Psoas muscle (tissue), 7 donors: ENCODE measurements at regions not wholly inside any gene's neighbourhood (a gene's known extent, or its start where the extent isn't known, plus 50 kb on each side); places are given as distances from the start of the nearest gene placed in this dataset.

Experiments used
- ATAC-seq, 4 donors: fragments of 200-7000 bp; cut with Tn5 transposase; one replicate each; pipeline ENCODE4 v1.9.1; 2020; ENCODE audit warnings: moderate library complexity in 3 of 4, mild to moderate bottlenecking in 2 of 4
- DNase-seq, 2 donors: peaks; one replicate each; pipeline ENCODE4 v3.0.0-alpha.2; 2020
- H3K27ac ChIP-seq: fragments of 200-600 bp; one replicate; pipeline ENCODE4 v1.8.0; 2022
- H3K27me3 ChIP-seq, 3 donors: fragments of 200-600 bp in 1 of 3; one replicate each; pipeline versions ENCODE4 v1.6.1 to v1.8.0; 2013 to 2022; ENCODE audit warnings: low read length in 2 of 3, mild to moderate bottlenecking in 2 of 3, moderate library complexity in 1 of 3; ENCODE audit not compliant: insufficient read depth in 3 of 3
- H3K36me3 ChIP-seq, 2 donors: fragments of 200-600 bp in 1 of 2; one replicate each; pipeline versions ENCODE4 v1.6.1 to v1.8.0; 2013 to 2022; ENCODE audit warnings: low read depth in 1 of 2, mild to moderate bottlenecking in 1 of 2, moderate library complexity in 1 of 2; ENCODE audit not compliant: insufficient read depth in 1 of 2
- H3K4me1 ChIP-seq: fragments of 200-600 bp; one replicate; pipeline ENCODE4 v1.8.0; 2022
- H3K4me3 ChIP-seq: fragments of 200-600 bp; one replicate; pipeline ENCODE4 v1.8.0; 2022; ENCODE audit warnings: mild to moderate bottlenecking
- H3K9me3 ChIP-seq: fragments of 200-600 bp; one replicate; pipeline ENCODE4 v1.8.0; 2022
- WGBS, 3 donors: extraction: QIAGEN DNeasy Blood & Tissue Kit; methylation state at CpG; one replicate each; pipeline versions ENCODE4 v1.1.6 to v1.1.7; 2013; 5-methylcytosine and 5-hydroxymethylcytosine counted together
- intact Hi-C, 2 donors: fragments of 100-400 bp; cut with DNase I; formaldehyde crosslinking; loops; one replicate each; pipeline versions ENCODE4 v1.11.0 to v1.14.2; 2022
- TF ChIP-seq, protein P1 (sequence below): fragments of 200-600 bp; IDR thresholded peaks from one replicate; pipeline ENCODE4 v1.8.0; 2022; ENCODE audit warnings: antibody characterized with exemption
- donor health status: healthy with polysubstance abuse.
- donor health status: DM: no; HTN: no; CAD: no; lungs with moderate emphysema.
- donor health status: Bipolar disorder and iron deficiency.
- donor health status: healthy.
- donor health status: DM: yes; HTN: yes; CAD: no.
- donor health status: DM: no; HTN: no; CAD: no.
- donor health status: DM: yes; HTN: yes; CAD: no.

DNA sequence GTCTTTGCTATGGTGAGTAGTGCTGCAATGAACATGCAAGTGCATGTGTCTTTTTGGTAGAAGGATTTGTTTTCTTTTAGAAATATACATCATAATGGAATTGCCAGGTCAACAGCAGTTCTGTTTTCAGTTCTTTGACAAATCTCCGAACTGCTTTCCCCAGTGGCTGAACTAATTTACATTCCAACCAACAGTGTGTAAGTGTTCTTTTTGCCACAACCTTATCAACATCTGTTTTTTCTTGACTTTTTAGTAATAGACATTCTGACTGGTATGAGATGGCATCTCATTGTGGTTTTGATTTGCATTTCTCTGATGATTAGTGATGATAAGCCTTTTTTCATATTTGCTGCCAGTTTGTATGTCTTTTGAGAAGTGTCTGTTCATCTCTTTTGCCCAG lies 406.3 kb downstream of the DTHD1 start:
- ATAC-seq (no peak), DNase-seq (no peak)
- 78 to 87% (median 81%) methylated on average over 1 of the region's 1 CpG for WGBS, 3 donors
- intact Hi-C loops, result no loop called here
- Histone ChIP-seq H3K27ac (no peak overlapping the region), H3K9me3 (peaks cover 6% of the 10 kb centered on the region), H3K4me3 (no peak overlapping the region), H3K36me3 (no peaks in the 10 kb centered on the region), H3K4me1 (no peaks in the 10 kb centered on the region), H3K27me3 (no peaks in the 10 kb centered on the region)
- TF ChIP-seq, protein P1, sequence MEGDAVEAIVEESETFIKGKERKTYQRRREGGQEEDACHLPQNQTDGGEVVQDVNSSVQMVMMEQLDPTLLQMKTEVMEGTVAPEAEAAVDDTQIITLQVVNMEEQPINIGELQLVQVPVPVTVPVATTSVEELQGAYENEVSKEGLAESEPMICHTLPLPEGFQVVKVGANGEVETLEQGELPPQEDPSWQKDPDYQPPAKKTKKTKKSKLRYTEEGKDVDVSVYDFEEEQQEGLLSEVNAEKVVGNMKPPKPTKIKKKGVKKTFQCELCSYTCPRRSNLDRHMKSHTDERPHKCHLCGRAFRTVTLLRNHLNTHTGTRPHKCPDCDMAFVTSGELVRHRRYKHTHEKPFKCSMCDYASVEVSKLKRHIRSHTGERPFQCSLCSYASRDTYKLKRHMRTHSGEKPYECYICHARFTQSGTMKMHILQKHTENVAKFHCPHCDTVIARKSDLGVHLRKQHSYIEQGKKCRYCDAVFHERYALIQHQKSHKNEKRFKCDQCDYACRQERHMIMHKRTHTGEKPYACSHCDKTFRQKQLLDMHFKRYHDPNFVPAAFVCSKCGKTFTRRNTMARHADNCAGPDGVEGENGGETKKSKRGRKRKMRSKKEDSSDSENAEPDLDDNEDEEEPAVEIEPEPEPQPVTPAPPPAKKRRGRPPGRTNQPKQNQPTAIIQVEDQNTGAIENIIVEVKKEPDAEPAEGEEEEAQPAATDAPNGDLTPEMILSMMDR, result no peak

DNA sequence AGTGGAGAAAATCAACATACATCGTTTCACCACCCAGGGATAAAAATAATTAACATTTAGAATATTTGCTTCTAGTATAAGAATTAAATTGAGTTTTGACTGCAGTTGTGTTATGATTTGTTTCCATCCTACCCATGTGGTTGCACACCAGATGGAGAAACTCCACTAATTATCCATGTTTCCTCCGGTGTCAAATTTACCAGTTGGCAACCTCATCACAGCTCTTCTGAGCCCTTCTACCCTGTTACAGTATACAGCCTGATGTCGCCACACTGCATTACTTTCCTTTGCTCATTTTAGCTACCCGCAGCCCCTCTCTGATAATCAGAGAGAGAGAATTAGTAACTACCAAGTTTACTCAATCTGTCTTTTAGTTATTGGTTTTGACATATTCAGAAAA lies 411.2 kb downstream of the DTHD1 start:
- Histone ChIP-seq H3K27me3 (no peaks in the 10 kb centered on the region), H3K4me3 (no peak overlapping the region), H3K9me3 (peaks cover 2% of the 10 kb centered on the region), H3K4me1 (no peaks in the 10 kb centered on the region), H3K36me3 (no peaks in the 10 kb centered on the region), H3K27ac (no peak overlapping the region)
- WGBS, 3 donors, result 44 to 55% (median 51%) methylated on average over 4 of the region's 4 CpGs
- DNase-seq, result no peak
- intact Hi-C loops, result no loop called here
- TF ChIP-seq, protein P1, result no peak
- no peak for ATAC-seq

DNA sequence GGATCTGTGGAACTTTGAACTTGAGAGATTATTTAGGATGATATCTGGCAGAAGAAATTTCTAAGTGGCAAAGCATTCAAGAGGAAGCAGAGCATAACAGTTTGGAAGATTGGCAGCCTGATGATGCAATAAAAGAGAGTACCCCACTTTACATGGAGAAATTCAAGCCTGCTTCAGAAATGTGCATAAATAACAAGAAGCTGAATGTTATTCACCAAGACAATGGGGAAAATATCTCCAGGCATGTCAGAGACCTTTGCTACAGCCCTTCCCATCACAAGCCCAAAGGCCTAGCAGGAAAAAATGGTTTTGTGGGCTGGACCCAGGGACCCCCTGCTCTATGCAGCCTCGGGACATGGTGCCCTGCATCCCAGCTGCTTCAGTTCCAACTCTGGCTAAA lies 420.8 kb downstream of the DTHD1 start:
- H3K4me1 ChIP-seq, result no peaks in the 10 kb centered on the region
- H3K4me3 ChIP-seq, result no peak overlapping the region
- ATAC-seq, result no peak
- no peaks in the 10 kb centered on the region for H3K27me3 ChIP-seq
- DNase-seq, result no peak
- no peaks in the 10 kb centered on the region for H3K36me3 ChIP-seq
- 69 to 88% (median 84%) methylated on average over 1 of the region's 1 CpG for WGBS, 3 donors
- TF ChIP-seq, protein P1, result no peak
- H3K9me3 ChIP-seq, result no peaks in the 10 kb centered on the region
- intact Hi-C loops, result no loop called here
- no peak overlapping the region for H3K27ac ChIP-seq

DNA sequence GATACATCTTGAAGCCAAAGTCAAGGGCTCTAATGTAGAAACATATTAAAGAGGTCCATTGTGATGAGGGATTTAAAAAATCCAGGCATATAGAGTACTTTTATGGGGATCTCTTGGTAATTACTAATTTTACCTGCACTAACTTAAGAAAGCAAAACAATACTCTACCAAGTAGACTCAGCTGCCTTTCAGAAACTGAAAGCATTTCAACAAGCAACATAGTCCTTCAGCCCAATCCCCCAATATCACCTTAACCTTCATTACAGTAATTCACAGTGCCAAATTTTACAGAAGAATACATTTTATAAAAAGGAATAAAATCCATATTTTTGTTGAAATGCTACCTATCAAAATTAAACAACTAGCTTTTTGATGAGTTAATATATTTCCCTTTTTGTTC lies 422.9 kb downstream of the DTHD1 start:
- no peaks in the 10 kb centered on the region for H3K27me3 ChIP-seq
- DNase-seq (no peak), ATAC-seq (no peak)
- intact Hi-C loops, result no loop called here
- no peak overlapping the region for H3K4me3 ChIP-seq
- TF ChIP-seq, protein P1, result no peak
- no peaks in the 10 kb centered on the region for H3K9me3 ChIP-seq
- H3K4me1 ChIP-seq, result no peaks in the 10 kb centered on the region
- no peaks in the 10 kb centered on the region for H3K36me3 ChIP-seq
- H3K27ac ChIP-seq, result no peak overlapping the region

DNA sequence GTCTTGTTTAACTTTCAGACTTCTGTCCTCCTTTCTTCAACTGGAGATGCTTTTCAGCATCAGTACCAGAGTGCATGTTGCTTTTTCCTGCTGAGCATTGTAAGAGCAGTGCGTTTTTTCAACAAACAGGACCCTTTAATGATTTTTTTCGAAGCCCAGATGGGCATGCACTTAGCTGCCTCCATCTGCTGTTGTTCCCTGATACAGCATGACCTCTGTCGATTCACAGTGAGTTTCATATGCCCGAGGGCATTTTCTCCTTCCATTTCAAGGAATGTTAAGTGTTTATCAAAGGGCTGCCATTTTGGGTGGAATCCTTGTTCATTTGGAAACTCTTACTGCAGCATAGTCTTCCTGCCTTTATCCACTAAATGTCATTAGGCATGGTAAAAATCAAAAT lies 428.6 kb downstream of the DTHD1 start:
- Histone ChIP-seq H3K27ac (no peak overlapping the region), H3K4me1 (no peaks in the 10 kb centered on the region), H3K9me3 (no peaks in the 10 kb centered on the region), H3K4me3 (no peak overlapping the region), H3K27me3 (no peaks in the 10 kb centered on the region), H3K36me3 (no peaks in the 10 kb centered on the region)
- DNase-seq, result no peak
- ATAC-seq, result no peak
- TF ChIP-seq, protein P1, result no peak
- intact Hi-C loops, result no loop called here
- WGBS, 3 donors, result 38 to 44% (median 43%) methylated on average over 4 of the region's 4 CpGs
